Heart right ventricle (tissue), 16 donors: ENCODE measurements at regions not wholly inside any gene's neighbourhood (a gene's known extent, or its start where the extent isn't known, plus 50 kb on each side); places are given as distances from the start of the nearest gene placed in this dataset.
A peak's percentile ranks its signal among the peaks of the same experiment; 100 is the strongest.

Source experiments
- ATAC-seq, 8 donors: fragments of 200-7000 bp; cut with Tn5 transposase; one replicate each; pipeline ENCODE4 v1.9.1; 2020; ENCODE audit warnings: mild to moderate bottlenecking in 8 of 8, moderate library complexity in 8 of 8, moderate number of reproducible peaks in 1 of 8
- DNase-seq, 2 donors: peaks; one replicate each; pipeline ENCODE4 v3.0.0-alpha.2; 2020
- H3K27ac ChIP-seq, 10 donors: fragments of 200-600 bp; sonication (generic) in 2 of 10; one replicate each; pipeline versions ENCODE4 v1.5.0 to v1.8.0; 2020 to 2022; ENCODE audit warnings: mild to moderate bottlenecking in 3 of 10
- H3K27me3 ChIP-seq, 7 donors: fragments of 200-600 bp; one replicate each; pipeline ENCODE4 v1.8.0; 2021 to 2022; ENCODE audit warnings: mild to moderate bottlenecking in 2 of 7
- H3K36me3 ChIP-seq, 9 donors: fragments of 200-600 bp; sonication (generic) in 1 of 9; one replicate each; pipeline versions ENCODE4 v1.5.0 to v1.8.0; 2020 to 2022; ENCODE audit warnings: mild to moderate bottlenecking in 2 of 9
- H3K4me1 ChIP-seq, 9 donors: fragments of 200-600 bp; sonication (generic) in 1 of 9; one replicate each; pipeline versions ENCODE4 v1.5.0 to v1.8.0; 2020 to 2022; ENCODE audit warnings: mild to moderate bottlenecking in 4 of 9
- H3K4me3 ChIP-seq, 10 donors: fragments of 200-600 bp; sonication (generic) in 2 of 10; one replicate each; pipeline versions ENCODE4 v1.5.0 to v1.8.0; 2020 to 2022; ENCODE audit warnings: mild to moderate bottlenecking in 7 of 10, moderate library complexity in 2 of 10
- H3K9me3 ChIP-seq, 11 donors: fragments of 200-600 bp in 10 of 11; sonication (generic) in 2 of 11; one replicate each; pipeline versions ENCODE4 v1.5.0 to v1.8.0; 2013 to 2022; ENCODE audit warnings: mild to moderate bottlenecking in 2 of 11, control low read depth in 1 of 11, moderate library complexity in 1 of 11
- CTCF ChIP-seq, 9 donors: fragments of 200-600 bp; sonication (generic) in 2 of 9; IDR thresholded peaks; one replicate each; pipeline versions ENCODE4 v1.5.0 to v1.8.0; 2021 to 2022; ENCODE audit warnings: antibody characterized with exemption in 9 of 9, mild to moderate bottlenecking in 5 of 9, moderate library complexity in 1 of 9
- WGBS, 2 donors: extraction: QIAGEN DNeasy Blood & Tissue Kit; methylation state at CpG; one replicate each; pipeline ENCODE4 v1.1.7; 2013; ENCODE audit warnings: inconsistent platforms in 1 of 2; 5-methylcytosine and 5-hydroxymethylcytosine counted together
- intact Hi-C, 10 donors: fragments of 100-400 bp; cut with DNase I; formaldehyde crosslinking; loops; one replicate each; pipeline versions ENCODE4 v1.11.1 to v1.14.2; 2022
- donor health status: Arrhythmogenic right ventricular cardiomyopathy.
- donor health status: ischemic (EF 13 %, LVEDD 7.1; RV severe dilation, severe dysfunction).
- donor health status: healthy with polysubstance abuse.
- donor health status: DM: no; HTN: yes; CAD: no.
- donor health status: DM: no; HTN: no; CAD: no.
- donor health status: ischemic (EF 25% LVEDD 6.9; RV normal size, moderate dysfunction).
- donor health status: ischemic (EF 25% LVEDD 5.7; RV mildly dilated, moderate dysfunction).
- donor health status: healthy.
- donor health status: DM: yes; HTN: yes; CAD: no.
- donor health status: Ischemic cardiomyopathy.
- donor health status: ischemic (EF 35%, LVEDD 5.7; RV mildly dilated, moderate dysfunction).
- donor health status: nonischemic (EF 11% LVEDD 7.7; RV severe dilation, severe dysfunction).
- donor health status: DM: yes; HTN: yes; CAD: no.
- donor health status: PGD.
- donor health status: ischemic (EF 29% LVEDD 5.4; RV normal size, mild dysfunction).
- donor health status: nonischemic (EF 23%, LVEDD 6.1; RV moderate dilation, normal function).

- intact Hi-C loops: loop anchor here in 3 of 10 donors (5.0 kb wide), 2 partner anchors 96 to 106 kb away; no protein-coding TSS in a partner anchor
- ATAC-seq (no peak), DNase-seq (no peak)
- Histone ChIP-seq H3K27ac (no peak overlapping the region), H3K27me3 (no peaks in the 10 kb centered on the region), H3K9me3 (peaks cover 0 to 15% (median 0%) of the 10 kb centered on the region in 11 donors), H3K36me3 (no peaks in the 10 kb centered on the region), H3K4me3 (no peak overlapping the region), H3K4me1 (peaks cover 0 to 31% (median 17%) of the 10 kb centered on the region in 9 donors)
- WGBS, 2 donors: 92 to 94% methylated on average over 4 of the region's 4 CpGs
- TF ChIP-seq CTCF (IDR thresholded peaks at IDR 0.05): no peak
Measured at GRCh38 chr11:109073032-109073822, 348.8 kb upstream of the C11orf87 start.

- no peaks in the 10 kb centered on the region for H3K9me3 ChIP-seq
- 33 to 39% methylated on average over 2 of the region's 2 CpGs for WGBS, 2 donors
- peak overlapping the region in 1 of 10 donors; percentile 9 for H3K27ac ChIP-seq
- peaks cover 0 to 30% (median 17%) of the 10 kb centered on the region in 9 donors for H3K4me1 ChIP-seq
- peak; percentile 28 to 33 for DNase-seq
- peak in 5 of 8 donors; percentile 29 to 64 (median 54) for ATAC-seq
- H3K36me3 ChIP-seq: no peaks in the 10 kb centered on the region
- intact Hi-C loops: no loop called here
- H3K27me3 ChIP-seq: no peaks in the 10 kb centered on the region
- H3K4me3 ChIP-seq: no peak overlapping the region
- TF ChIP-seq CTCF (IDR thresholded peaks at IDR 0.05): no peak
Measured at GRCh38 chr11:109075976-109076375, 346.0 kb upstream of the C11orf87 start.

GRCh38 chr11:109076870-109077269, 345.1 kb upstream of the C11orf87 start:
- 53 to 58% methylated on average over 2 of the region's 2 CpGs for WGBS, 2 donors
- no peak for TF ChIP-seq CTCF (IDR thresholded peaks at IDR 0.05)
- Histone ChIP-seq H3K27me3 (no peaks in the 10 kb centered on the region), H3K4me3 (no peak overlapping the region), H3K27ac (no peak overlapping the region), H3K4me1 (peaks cover 0 to 21% (median 9%) of the 10 kb centered on the region in 9 donors), H3K36me3 (no peaks in the 10 kb centered on the region), H3K9me3 (no peaks in the 10 kb centered on the region)
- intact Hi-C loops: no loop called here
- DNase-seq (no peak), ATAC-seq (no peak)

- no peaks in the 10 kb centered on the region for H3K27me3 ChIP-seq
- no peak for DNase-seq
- no peak for ATAC-seq
- H3K27ac ChIP-seq: no peak overlapping the region
- peaks cover 0 to 16% (median 4%) of the 10 kb centered on the region in 9 donors for H3K4me1 ChIP-seq
- H3K9me3 ChIP-seq: peaks cover 0 to 3% (median 0%) of the 10 kb centered on the region in 11 donors
- intact Hi-C loops: no loop called here
- H3K4me3 ChIP-seq: no peak overlapping the region
- H3K36me3 ChIP-seq: no peaks in the 10 kb centered on the region
- WGBS, 2 donors: 79 to 89% methylated on average over 3 of the region's 3 CpGs
- TF ChIP-seq CTCF (IDR thresholded peaks at IDR 0.05): no peak
Measured at GRCh38 chr11:109077291-109077920, 344.6 kb upstream of the C11orf87 start.
